SU-DHL-6 (cell line): ENCODE measurements at regions not wholly inside any gene's neighbourhood (a gene's known extent, or its start where the extent isn't known, plus 50 kb on each side); places are given as distances from the start of the nearest gene placed in this dataset.

Source experiments
- H2AFZ ChIP-seq: fragments of 200-600 bp; sonication (generic); 2 replicates; pipeline ENCODE4 v1.6.1; 2014; ENCODE audit warnings: low read depth, mild to moderate bottlenecking, moderate library complexity, mixed read lengths, antibody characterized with exemption, low read length; ENCODE audit not compliant: severe bottlenecking
- H3F3A ChIP-seq: fragments of 200-600 bp; shearing (Covaris generic); 2 replicates; pipeline ENCODE4 v1.6.0; 2016; ENCODE audit warnings: antibody characterized with exemption, mild to moderate bottlenecking; ENCODE audit not compliant: insufficient read depth
- H3K27ac ChIP-seq: fragments of 200-600 bp; sonication (generic); 2 replicates; pipeline ENCODE4 v1.5.1; 2016; ENCODE audit warnings: low read depth, mild to moderate bottlenecking, low read length, moderate library complexity, mixed read lengths
- H3K27me3 ChIP-seq: fragments of 200-600 bp; sonication (generic), shearing (Covaris generic); 2 replicates; pipeline ENCODE4 v1.6.0; 2014; ENCODE audit warnings: mild to moderate bottlenecking, low read length
- H3K36me3 ChIP-seq: fragments of 200-600 bp; sonication (generic); 2 replicates; pipeline ENCODE4 v1.6.1; 2014; ENCODE audit warnings: mild to moderate bottlenecking, low read length, mixed read lengths
- H3K4me2 ChIP-seq: fragments of 300-600, 200-600 bp; shearing (Covaris generic), sonication (generic); 2 replicates; pipeline ENCODE4 v1.6.0; 2014; ENCODE audit warnings: low read length, low read depth, mild to moderate bottlenecking; ENCODE audit not compliant: poor library complexity, severe bottlenecking
- H3K4me3 ChIP-seq: fragments of 200-600 bp; sonication (generic); 2 replicates; pipeline ENCODE4 v1.5.1; 2014; ENCODE audit warnings: antibody characterized with exemption, low read length, mild to moderate bottlenecking, mixed read lengths; ENCODE audit not compliant: insufficient read depth, poor library complexity, severe bottlenecking
- H3K79me2 ChIP-seq: fragments of 200-600 bp; sonication (generic); 2 replicates; pipeline ENCODE4 v1.6.1; 2014; ENCODE audit warnings: mild to moderate bottlenecking, low read length, moderate library complexity; ENCODE audit not compliant: insufficient read depth
- H3K9ac ChIP-seq: fragments of 200-600 bp; sonication (generic); 2 replicates; pipeline ENCODE4 v1.7.0; 2014; ENCODE audit warnings: mild to moderate bottlenecking, low read length
- H3K9me2 ChIP-seq: fragments of 200-600 bp; sonication (generic); replicated peaks from 2 replicates; pipeline ENCODE4 v1.6.1; 2014; ENCODE audit warnings: low read length; ENCODE audit not compliant: insufficient read depth
- H3K9me3 ChIP-seq: fragments of 200-600 bp; sonication (generic); 2 replicates; pipeline ENCODE4 v1.6.1; 2014; ENCODE audit warnings: low read length, mixed read lengths; ENCODE audit not compliant: insufficient read depth
- H4K20me1 ChIP-seq: fragments of 200-600 bp; sonication (generic); 2 replicates; pipeline ENCODE4 v1.6.1; 2014; ENCODE audit warnings: low read depth, mild to moderate bottlenecking, antibody characterized with exemption, low read length, moderate library complexity, mixed read lengths
- CTCF ChIP-seq: fragments of 200-600 bp; sonication (generic); IDR thresholded peaks from one replicate; pipeline ENCODE4 v1.5.1; 2017; ENCODE audit warnings: antibody characterized with exemption, mild to moderate bottlenecking, low read length, moderate library complexity; ENCODE audit not compliant: insufficient read depth, poor library complexity, severe bottlenecking
- EZH2phosphoT487 ChIP-seq: fragments of 200-600 bp; sonication (generic), shearing (Covaris generic); conservative IDR thresholded peaks from 2 replicates; pipeline ENCODE4 v1.6.1; 2018; ENCODE audit warnings: mild to moderate bottlenecking, antibody characterized with exemption, low read length, moderate library complexity, mixed read lengths

GRCh38 chr17:33580215-33580614 is 287.1 kb upstream of the ASIC2 start:
- Histone ChIP-seq H2AFZ (no peak overlapping the region), H3K9ac (no peak overlapping the region), H3K9me3 (no peaks in the 10 kb centered on the region), H3F3A (no peaks in the 10 kb centered on the region), H3K4me3 (no peak overlapping the region), H3K36me3 (no peaks in the 10 kb centered on the region), H3K27ac (no peak overlapping the region), H3K27me3 (no peaks in the 10 kb centered on the region), H3K9me2 (no peaks in the 10 kb centered on the region), H3K4me2 (no peak overlapping the region), H3K79me2 (no peaks in the 10 kb centered on the region), H4K20me1 (no peaks in the 10 kb centered on the region)
- TF ChIP-seq CTCF, result no peak
- TF ChIP-seq EZH2phosphoT487, result no peak

GRCh38 chr17:33582661-33583060 is 289.6 kb upstream of the ASIC2 start:
- Histone ChIP-seq H3K9me3 (no peaks in the 10 kb centered on the region), H3K79me2 (no peaks in the 10 kb centered on the region), H4K20me1 (no peaks in the 10 kb centered on the region), H3K9ac (no peak overlapping the region), H3K4me3 (no peak overlapping the region), H3K9me2 (no peaks in the 10 kb centered on the region), H3K36me3 (no peaks in the 10 kb centered on the region), H3K27ac (no peak overlapping the region), H3K4me2 (no peak overlapping the region), H2AFZ (no peak overlapping the region), H3F3A (no peaks in the 10 kb centered on the region), H3K27me3 (no peaks in the 10 kb centered on the region)
- TF ChIP-seq EZH2phosphoT487 (no peak), CTCF (no peak)

DNA sequence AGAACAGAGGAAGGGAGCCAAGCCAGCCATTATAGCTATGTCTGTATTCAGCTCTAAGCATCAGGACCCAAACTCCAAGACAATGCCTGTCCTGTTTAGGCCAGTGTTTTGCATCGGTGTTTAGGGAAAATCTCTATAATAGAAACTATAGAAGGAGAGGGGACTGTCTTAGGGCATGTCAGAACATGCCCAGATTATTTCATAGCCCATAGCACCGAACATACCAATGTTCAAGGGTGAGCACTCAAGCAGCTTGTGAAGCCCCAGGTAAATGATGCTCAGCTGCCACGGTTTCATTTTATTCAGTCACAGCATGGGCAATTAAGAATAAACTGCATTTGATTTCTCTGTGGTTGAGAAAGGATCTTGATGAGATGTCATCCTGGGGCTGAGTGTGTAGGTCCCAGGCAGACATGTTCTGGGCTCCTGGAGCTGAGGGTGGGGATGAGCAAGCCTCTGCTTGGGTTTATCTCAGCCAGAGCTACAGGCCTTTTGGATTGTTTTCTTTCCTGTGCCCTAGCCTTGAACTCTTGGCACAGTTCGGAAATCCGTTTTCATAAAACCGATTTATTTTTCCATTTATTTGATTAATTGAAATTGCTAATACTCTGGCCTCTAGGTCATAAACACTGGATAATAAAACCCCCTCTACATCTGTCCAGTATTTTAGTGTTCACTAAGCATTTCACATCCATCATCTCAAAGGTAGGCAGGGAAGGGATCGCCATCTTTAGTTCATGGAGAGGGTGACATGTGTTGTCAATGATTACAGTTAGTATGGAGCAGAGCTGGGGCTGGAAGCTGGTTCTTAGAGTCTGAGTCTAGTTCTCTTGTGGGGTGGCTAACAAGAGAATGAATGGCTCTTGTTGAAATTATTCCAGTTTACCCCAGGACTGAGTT is 290.7 kb upstream of the ASIC2 start:
- no peak overlapping the region for H3K4me2 ChIP-seq
- no peaks in the 10 kb centered on the region for H3K27me3 ChIP-seq
- no peaks in the 10 kb centered on the region for H4K20me1 ChIP-seq
- H2AFZ ChIP-seq, result no peak overlapping the region
- no peak overlapping the region for H3K9ac ChIP-seq
- no peak for TF ChIP-seq EZH2phosphoT487
- no peak for TF ChIP-seq CTCF
- H3K9me3 ChIP-seq, result no peaks in the 10 kb centered on the region
- no peak overlapping the region for H3K4me3 ChIP-seq
- no peaks in the 10 kb centered on the region for H3K79me2 ChIP-seq
- no peaks in the 10 kb centered on the region for H3K9me2 ChIP-seq
- H3K36me3 ChIP-seq, result no peaks in the 10 kb centered on the region
- no peaks in the 10 kb centered on the region for H3F3A ChIP-seq
- H3K27ac ChIP-seq, result no peak overlapping the region
